SU-DHL-6 (cell line): ENCODE measurements at regions not wholly inside any gene's neighbourhood (a gene's known extent, or its start where the extent isn't known, plus 50 kb on each side); places are given as distances from the start of the nearest gene placed in this dataset.

ENCODE experiments used
- H2AFZ ChIP-seq: fragments of 200-600 bp; sonication (generic); 2 replicates; pipeline ENCODE4 v1.6.1; 2014; ENCODE audit warnings: low read depth, mild to moderate bottlenecking, moderate library complexity, mixed read lengths, antibody characterized with exemption, low read length; ENCODE audit not compliant: severe bottlenecking
- H3F3A ChIP-seq: fragments of 200-600 bp; shearing (Covaris generic); 2 replicates; pipeline ENCODE4 v1.6.0; 2016; ENCODE audit warnings: antibody characterized with exemption, mild to moderate bottlenecking; ENCODE audit not compliant: insufficient read depth
- H3K27ac ChIP-seq: fragments of 200-600 bp; sonication (generic); 2 replicates; pipeline ENCODE4 v1.5.1; 2016; ENCODE audit warnings: low read depth, mild to moderate bottlenecking, low read length, moderate library complexity, mixed read lengths
- H3K27me3 ChIP-seq: fragments of 200-600 bp; sonication (generic), shearing (Covaris generic); 2 replicates; pipeline ENCODE4 v1.6.0; 2014; ENCODE audit warnings: mild to moderate bottlenecking, low read length
- H3K36me3 ChIP-seq: fragments of 200-600 bp; sonication (generic); 2 replicates; pipeline ENCODE4 v1.6.1; 2014; ENCODE audit warnings: mild to moderate bottlenecking, low read length, mixed read lengths
- H3K4me2 ChIP-seq: fragments of 300-600, 200-600 bp; shearing (Covaris generic), sonication (generic); 2 replicates; pipeline ENCODE4 v1.6.0; 2014; ENCODE audit warnings: low read length, low read depth, mild to moderate bottlenecking; ENCODE audit not compliant: poor library complexity, severe bottlenecking
- H3K4me3 ChIP-seq: fragments of 200-600 bp; sonication (generic); 2 replicates; pipeline ENCODE4 v1.5.1; 2014; ENCODE audit warnings: antibody characterized with exemption, low read length, mild to moderate bottlenecking, mixed read lengths; ENCODE audit not compliant: insufficient read depth, poor library complexity, severe bottlenecking
- H3K79me2 ChIP-seq: fragments of 200-600 bp; sonication (generic); 2 replicates; pipeline ENCODE4 v1.6.1; 2014; ENCODE audit warnings: mild to moderate bottlenecking, low read length, moderate library complexity; ENCODE audit not compliant: insufficient read depth
- H3K9ac ChIP-seq: fragments of 200-600 bp; sonication (generic); 2 replicates; pipeline ENCODE4 v1.7.0; 2014; ENCODE audit warnings: mild to moderate bottlenecking, low read length
- H3K9me2 ChIP-seq: fragments of 200-600 bp; sonication (generic); replicated peaks from 2 replicates; pipeline ENCODE4 v1.6.1; 2014; ENCODE audit warnings: low read length; ENCODE audit not compliant: insufficient read depth
- H3K9me3 ChIP-seq: fragments of 200-600 bp; sonication (generic); 2 replicates; pipeline ENCODE4 v1.6.1; 2014; ENCODE audit warnings: low read length, mixed read lengths; ENCODE audit not compliant: insufficient read depth
- H4K20me1 ChIP-seq: fragments of 200-600 bp; sonication (generic); 2 replicates; pipeline ENCODE4 v1.6.1; 2014; ENCODE audit warnings: low read depth, mild to moderate bottlenecking, antibody characterized with exemption, low read length, moderate library complexity, mixed read lengths
- EZH2phosphoT487 ChIP-seq: fragments of 200-600 bp; sonication (generic), shearing (Covaris generic); conservative IDR thresholded peaks from 2 replicates; pipeline ENCODE4 v1.6.1; 2018; ENCODE audit warnings: mild to moderate bottlenecking, antibody characterized with exemption, low read length, moderate library complexity, mixed read lengths
- TF ChIP-seq, protein P1 (sequence below): fragments of 200-600 bp; sonication (generic); IDR thresholded peaks from one replicate; pipeline ENCODE4 v1.5.1; 2017; ENCODE audit warnings: antibody characterized with exemption, mild to moderate bottlenecking, low read length, moderate library complexity; ENCODE audit not compliant: insufficient read depth, poor library complexity, severe bottlenecking

- Histone ChIP-seq H3K4me3 (no peak overlapping the region), H3K27ac (no peak overlapping the region), H3F3A (no peaks in the 10 kb centered on the region), H3K36me3 (no peaks in the 10 kb centered on the region), H4K20me1 (no peaks in the 10 kb centered on the region), H3K9me3 (no peaks in the 10 kb centered on the region), H3K4me2 (no peak overlapping the region), H3K27me3 (no peaks in the 10 kb centered on the region), H2AFZ (no peak overlapping the region), H3K9ac (no peak overlapping the region), H3K9me2 (no peaks in the 10 kb centered on the region), H3K79me2 (no peaks in the 10 kb centered on the region)
- TF ChIP-seq, protein P1, sequence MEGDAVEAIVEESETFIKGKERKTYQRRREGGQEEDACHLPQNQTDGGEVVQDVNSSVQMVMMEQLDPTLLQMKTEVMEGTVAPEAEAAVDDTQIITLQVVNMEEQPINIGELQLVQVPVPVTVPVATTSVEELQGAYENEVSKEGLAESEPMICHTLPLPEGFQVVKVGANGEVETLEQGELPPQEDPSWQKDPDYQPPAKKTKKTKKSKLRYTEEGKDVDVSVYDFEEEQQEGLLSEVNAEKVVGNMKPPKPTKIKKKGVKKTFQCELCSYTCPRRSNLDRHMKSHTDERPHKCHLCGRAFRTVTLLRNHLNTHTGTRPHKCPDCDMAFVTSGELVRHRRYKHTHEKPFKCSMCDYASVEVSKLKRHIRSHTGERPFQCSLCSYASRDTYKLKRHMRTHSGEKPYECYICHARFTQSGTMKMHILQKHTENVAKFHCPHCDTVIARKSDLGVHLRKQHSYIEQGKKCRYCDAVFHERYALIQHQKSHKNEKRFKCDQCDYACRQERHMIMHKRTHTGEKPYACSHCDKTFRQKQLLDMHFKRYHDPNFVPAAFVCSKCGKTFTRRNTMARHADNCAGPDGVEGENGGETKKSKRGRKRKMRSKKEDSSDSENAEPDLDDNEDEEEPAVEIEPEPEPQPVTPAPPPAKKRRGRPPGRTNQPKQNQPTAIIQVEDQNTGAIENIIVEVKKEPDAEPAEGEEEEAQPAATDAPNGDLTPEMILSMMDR, result no peak
- no peak for TF ChIP-seq EZH2phosphoT487
Measured at GRCh38 chr3:101166150-101166549, 154.2 kb downstream of the IMPG2 start.

DNA sequence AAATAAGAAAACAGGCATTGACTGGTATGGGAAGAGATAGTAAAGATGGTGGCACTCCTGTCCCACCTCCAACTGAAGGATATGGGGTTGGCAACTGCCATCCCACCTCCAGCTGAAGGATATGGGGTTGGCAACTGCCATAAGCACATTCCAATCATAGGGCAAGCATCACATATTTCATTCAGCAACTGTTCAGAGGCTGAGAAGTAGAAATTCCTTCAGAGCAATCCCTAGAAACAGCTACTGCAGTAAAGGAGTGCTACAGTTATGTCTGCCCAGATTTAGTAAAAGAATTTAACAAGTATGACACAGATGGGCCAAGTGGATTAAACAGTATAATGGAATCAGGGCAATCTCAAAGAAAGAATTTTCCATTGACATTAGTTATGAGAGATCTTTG is 156.8 kb downstream of the IMPG2 start:
- no peak for TF ChIP-seq EZH2phosphoT487
- TF ChIP-seq, protein P1, result no peak
- no peak overlapping the region for H3K9ac ChIP-seq
- no peaks in the 10 kb centered on the region for H3K9me3 ChIP-seq
- H3K4me3 ChIP-seq, result no peak overlapping the region
- H3K4me2 ChIP-seq, result no peak overlapping the region
- no peaks in the 10 kb centered on the region for H3K79me2 ChIP-seq
- no peaks in the 10 kb centered on the region for H4K20me1 ChIP-seq
- H3K27ac ChIP-seq, result no peak overlapping the region
- no peaks in the 10 kb centered on the region for H3K36me3 ChIP-seq
- H2AFZ ChIP-seq, result no peak overlapping the region
- H3K27me3 ChIP-seq, result no peaks in the 10 kb centered on the region
- H3K9me2 ChIP-seq, result no peaks in the 10 kb centered on the region
- H3F3A ChIP-seq, result no peaks in the 10 kb centered on the region

DNA sequence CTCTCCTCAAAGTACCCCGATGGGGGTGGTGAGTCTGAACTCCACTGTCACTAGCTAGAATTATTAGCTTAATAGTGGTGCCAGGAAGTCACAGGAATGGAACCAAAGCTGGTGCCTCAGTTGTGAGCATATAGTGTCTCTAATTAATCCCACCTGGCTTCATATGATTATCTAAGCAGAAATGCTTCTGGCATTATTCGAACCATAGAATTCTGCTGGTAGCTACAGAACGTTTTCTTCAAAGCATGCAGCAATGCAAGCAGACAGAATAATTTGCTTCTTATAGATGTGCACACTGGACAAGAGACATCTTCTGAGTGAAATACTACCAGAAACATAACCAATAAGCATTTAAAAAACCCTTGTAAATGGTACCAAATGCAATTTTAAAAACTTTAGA is 160.9 kb downstream of the IMPG2 start:
- TF ChIP-seq, protein P1, result no peak
- no peak for TF ChIP-seq EZH2phosphoT487
- Histone ChIP-seq H3K9me2 (no peaks in the 10 kb centered on the region), H3K9ac (no peak overlapping the region), H2AFZ (no peak overlapping the region), H3F3A (no peaks in the 10 kb centered on the region), H3K27me3 (0 out of 2 replicates have a peak, but pooled peaks cover 4% of the 10 kb centered on the region), H3K79me2 (no peaks in the 10 kb centered on the region), H4K20me1 (no peaks in the 10 kb centered on the region), H3K27ac (no peak overlapping the region), H3K4me2 (no peak overlapping the region), H3K36me3 (no peaks in the 10 kb centered on the region), H3K9me3 (no peaks in the 10 kb centered on the region), H3K4me3 (no peak overlapping the region)
